ACC112 (cell line): ENCODE measurements at regions not wholly inside any gene's neighbourhood (a gene's known extent, or its start where the extent isn't known, plus 50 kb on each side); places are given as distances from the start of the nearest gene placed in this dataset.

Source experiments
- H2AFZ ChIP-seq: fragments of 200-600 bp; sonication (generic); one replicate; pipeline ENCODE4 v1.6.0; 2017; ENCODE audit warnings: antibody characterized with exemption, low read length; ENCODE audit not compliant: unreplicated experiment
- H3K27ac ChIP-seq: fragments of 200-600 bp; sonication (generic); 2 replicates; pipeline ENCODE4 v1.5.1; 2014; ENCODE audit warnings: low read depth, mild to moderate bottlenecking, antibody characterized with exemption, low read length, moderate library complexity
- H3K27me3 ChIP-seq: fragments of 200-600 bp; sonication (generic); 2 replicates; pipeline ENCODE4 v1.6.1; 2014; ENCODE audit warnings: mild to moderate bottlenecking, antibody characterized with exemption, low read length, moderate library complexity, mixed read lengths; ENCODE audit not compliant: insufficient read depth
- H3K36me3 ChIP-seq: fragments of 200-600 bp; sonication (generic); 2 replicates; pipeline ENCODE4 v1.6.1; 2016; ENCODE audit warnings: mild to moderate bottlenecking, antibody characterized with exemption, low read length, moderate library complexity, mixed read lengths; ENCODE audit not compliant: insufficient read depth
- H3K4me1 ChIP-seq: fragments of 200-600 bp; sonication (generic); one replicate; pipeline ENCODE4 v1.6.1; 2016; ENCODE audit warnings: low read length, mixed read lengths; ENCODE audit not compliant: insufficient read depth, unreplicated experiment, control insufficient read depth
- H3K4me3 ChIP-seq: fragments of 200-600 bp; sonication (generic); 2 replicates; pipeline ENCODE4 v1.5.1; 2014; ENCODE audit warnings: mild to moderate bottlenecking, low read depth, low read length
- H3K79me2 ChIP-seq: fragments of 200-600 bp; sonication (generic); one replicate; pipeline ENCODE4 v1.6.0; 2016; ENCODE audit warnings: low read length; ENCODE audit not compliant: control insufficient read depth, unreplicated experiment, insufficient read depth

- H3K4me3 ChIP-seq: no peak overlapping the region
- peaks cover 69% of the 10 kb centered on the region for H3K27me3 ChIP-seq
- H2AFZ ChIP-seq: no peak overlapping the region
- no peaks in the 10 kb centered on the region for H3K4me1 ChIP-seq
- no peaks in the 10 kb centered on the region for H3K79me2 ChIP-seq
- no peaks in the 10 kb centered on the region for H3K36me3 ChIP-seq
- no peak overlapping the region for H3K27ac ChIP-seq
These were observed 69.1 kb upstream of the OLFM1 start for GRCh38 chr9:135018306-135018915.

DNA sequence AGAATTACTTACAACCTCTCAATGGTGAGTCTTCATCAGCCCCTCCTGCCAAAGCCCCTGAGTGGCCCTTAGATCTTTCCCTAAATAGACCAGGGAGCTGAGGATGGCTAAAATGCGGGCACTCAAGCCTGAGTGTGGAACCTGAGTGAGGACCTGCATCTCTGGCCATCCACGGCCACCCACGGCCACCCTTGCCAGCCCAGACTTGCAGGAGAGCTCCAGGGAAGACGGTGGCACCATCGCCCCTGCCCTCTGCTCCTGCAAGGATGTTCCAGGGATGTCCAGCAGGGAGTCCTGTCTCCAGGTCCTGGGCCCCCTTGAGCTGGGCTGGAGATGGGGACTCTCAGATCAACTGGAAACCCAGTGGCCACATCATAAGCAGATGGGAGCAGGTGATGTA lies 68.2 kb upstream of the OLFM1 start:
- H3K4me3 ChIP-seq: no peak overlapping the region
- H3K27me3 ChIP-seq: peaks cover 67% of the 10 kb centered on the region
- no peaks in the 10 kb centered on the region for H3K79me2 ChIP-seq
- no peak overlapping the region for H3K27ac ChIP-seq
- no peaks in the 10 kb centered on the region for H3K4me1 ChIP-seq
- H2AFZ ChIP-seq: no peak overlapping the region
- H3K36me3 ChIP-seq: no peaks in the 10 kb centered on the region

- Histone ChIP-seq H3K4me3 (no peak overlapping the region), H3K4me1 (no peaks in the 10 kb centered on the region), H2AFZ (no peak overlapping the region), H3K27ac (no peak overlapping the region), H3K79me2 (no peaks in the 10 kb centered on the region), H3K27me3 (peaks cover 67% of the 10 kb centered on the region), H3K36me3 (no peaks in the 10 kb centered on the region)
These were observed 66.7 kb upstream of the OLFM1 start for GRCh38 chr9:135020481-135021392.

- Histone ChIP-seq H3K27ac (no peak overlapping the region), H2AFZ (no peak overlapping the region), H3K27me3 (peaks cover 62% of the 10 kb centered on the region), H3K79me2 (no peaks in the 10 kb centered on the region), H3K4me1 (no peaks in the 10 kb centered on the region), H3K36me3 (no peaks in the 10 kb centered on the region), H3K4me3 (no peak overlapping the region)
These were observed 66.1 kb upstream of the OLFM1 start for GRCh38 chr9:135021393-135021789.

- Histone ChIP-seq H3K27me3 (peaks cover 56% of the 10 kb centered on the region), H2AFZ (no peak overlapping the region), H3K4me3 (no peak overlapping the region), H3K4me1 (no peaks in the 10 kb centered on the region), H3K79me2 (no peaks in the 10 kb centered on the region), H3K36me3 (no peaks in the 10 kb centered on the region), H3K27ac (no peak overlapping the region)
These were observed 65.1 kb upstream of the OLFM1 start for GRCh38 chr9:135022191-135022870.

- H3K4me1 ChIP-seq: no peaks in the 10 kb centered on the region
- H2AFZ ChIP-seq: no peak overlapping the region
These were observed 64.2 kb upstream of the OLFM1 start for GRCh38 chr9:135023088-135023785.

GRCh38 chr9:135023786-135024405 lies 63.6 kb upstream of the OLFM1 start:
- H3K27me3 ChIP-seq: peaks cover 51% of the 10 kb centered on the region
- no peaks in the 10 kb centered on the region for H3K79me2 ChIP-seq
- H3K27ac ChIP-seq: no peak overlapping the region
- H2AFZ ChIP-seq: no peak overlapping the region
- no peaks in the 10 kb centered on the region for H3K4me1 ChIP-seq
- H3K4me3 ChIP-seq: no peak overlapping the region
- no peaks in the 10 kb centered on the region for H3K36me3 ChIP-seq

More at GRCh38 chr9:135023088-135023785, 64.2 kb upstream of the OLFM1 start:
- H3K27me3 ChIP-seq: peaks cover 54% of the 10 kb centered on the region
- no peak overlapping the region for H3K4me3 ChIP-seq
- H3K79me2 ChIP-seq: no peaks in the 10 kb centered on the region
- H3K27ac ChIP-seq: no peak overlapping the region
- no peaks in the 10 kb centered on the region for H3K36me3 ChIP-seq

DNA sequence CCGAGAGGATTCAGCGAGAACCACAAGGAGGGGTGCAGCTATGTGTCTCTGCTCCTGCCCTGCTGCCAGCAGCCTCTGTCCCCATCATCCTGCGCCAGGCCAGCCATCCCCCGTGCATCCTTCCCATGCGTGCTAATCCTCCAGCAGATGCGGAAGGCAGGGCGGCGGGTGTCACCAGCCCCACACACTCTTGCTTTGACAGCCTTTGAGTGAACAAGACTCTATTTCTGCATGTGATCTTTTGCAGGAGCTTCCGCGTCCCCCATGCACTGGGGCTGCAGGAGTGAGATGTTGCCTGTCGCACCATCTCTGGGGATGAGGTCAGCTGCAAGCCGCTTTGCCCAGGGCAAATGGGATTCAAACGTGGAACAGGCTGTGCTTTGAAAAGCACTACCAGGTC lies 58.0 kb upstream of the OLFM1 start:
- H3K4me3 ChIP-seq: no peak overlapping the region
- H3K79me2 ChIP-seq: no peaks in the 10 kb centered on the region
- H2AFZ ChIP-seq: no peak overlapping the region
- H3K27ac ChIP-seq: no peak overlapping the region
- H3K27me3 ChIP-seq: peaks cover 19% of the 10 kb centered on the region
- no peaks in the 10 kb centered on the region for H3K4me1 ChIP-seq
- H3K36me3 ChIP-seq: no peaks in the 10 kb centered on the region

GRCh38 chr9:135029871-135030565 lies 57.5 kb upstream of the OLFM1 start:
- Histone ChIP-seq H3K4me1 (no peaks in the 10 kb centered on the region), H3K36me3 (no peaks in the 10 kb centered on the region), H3K27ac (no peak overlapping the region), H3K79me2 (no peaks in the 10 kb centered on the region), H3K27me3 (peaks cover 13% of the 10 kb centered on the region), H2AFZ (no peak overlapping the region), H3K4me3 (no peak overlapping the region)
